ENCODE measurements at regions not wholly inside any gene's neighbourhood (a gene's known extent, or its start where the extent isn't known, plus 50 kb on each side); places are given as distances from the start of the nearest gene placed in this dataset.

GRCh38 chr6:133171989-133172604 is 69.1 kb upstream of the EYA4 start:
- no peak for DNase-seq (ENCODE audit: low read depth in 3 of 3, low spot score in 1 of 3)

GRCh38 chr6:133173276-133173675 is 67.9 kb upstream of the EYA4 start:
- no peak for DNase-seq (ENCODE audit: low read depth in 3 of 3, low spot score in 1 of 3)

GRCh38 chr6:133179481-133179880 is 61.7 kb upstream of the EYA4 start:
- DNase-seq (ENCODE audit: low read depth in 3 of 3, low spot score in 1 of 3), result no peak

- no peak for DNase-seq (ENCODE audit: low read depth in 3 of 3, low spot score in 1 of 3)
Observed at GRCh38 chr6:133183691-133184090, 57.5 kb upstream of the EYA4 start.

- no peak for DNase-seq (ENCODE audit: low read depth in 3 of 3, low spot score in 1 of 3)
Observed at GRCh38 chr6:133184798-133185372, 56.3 kb upstream of the EYA4 start.

- no peak for DNase-seq (ENCODE audit: low read depth in 3 of 3, low spot score in 1 of 3)
Observed at GRCh38 chr6:133185731-133186130, 55.4 kb upstream of the EYA4 start.

GRCh38 chr6:133187114-133187513 is 54.0 kb upstream of the EYA4 start:
- DNase-seq (ENCODE audit: low read depth in 3 of 3, low spot score in 1 of 3), result no peak

- no peak for DNase-seq (ENCODE audit: low read depth in 3 of 3, low spot score in 1 of 3)
Observed at GRCh38 chr6:133187657-133188453, 53.3 kb upstream of the EYA4 start.

GRCh38 chr6:133190912-133191311 is 50.2 kb upstream of the EYA4 start:
- DNase-seq (ENCODE audit: low read depth in 3 of 3, low spot score in 1 of 3), result no peak

- DNase-seq (ENCODE audit: low read depth in 3 of 3, low spot score in 1 of 3), result no peak
Observed at GRCh38 chr6:133191323-133191722, 49.8 kb upstream of the EYA4 start.
